GM23338 (cell line): ENCODE measurements at regions not wholly inside any gene's neighbourhood (a gene's known extent, or its start where the extent isn't known, plus 50 kb on each side); places are given as distances from the start of the nearest gene placed in this dataset.
"Not testable (repeated sequence)": the region's sequence is repeated elsewhere in the genome, so short reads cannot be mapped to it uniquely, and the experiment has no call there.

ENCODE experiments used
- POLR2AphosphoS5 ChIP-seq: IDR thresholded peaks from 2 replicates; pipeline ENCODE4 v1.6.1; 2016; ENCODE audit warnings: antibody characterized with exemption, low read depth
- TF ChIP-seq, protein P1 (sequence below), 2 experiments: fragments of 200-600 bp in 1 of 2; sonication (generic) in 1 of 2; conservative IDR thresholded peaks; 2 replicates each; pipeline versions ENCODE4 v1.5.1 to v1.6.1; 2016 to 2017; ENCODE audit warnings: antibody characterized with exemption in 2 of 2, low read depth in 2 of 2, mild to moderate bottlenecking in 2 of 2, moderate library complexity in 1 of 2

GRCh38 chr2:87603418-87604278, 144.2 kb upstream of the PLGLB2 start:
- TF ChIP-seq, protein P1, sequence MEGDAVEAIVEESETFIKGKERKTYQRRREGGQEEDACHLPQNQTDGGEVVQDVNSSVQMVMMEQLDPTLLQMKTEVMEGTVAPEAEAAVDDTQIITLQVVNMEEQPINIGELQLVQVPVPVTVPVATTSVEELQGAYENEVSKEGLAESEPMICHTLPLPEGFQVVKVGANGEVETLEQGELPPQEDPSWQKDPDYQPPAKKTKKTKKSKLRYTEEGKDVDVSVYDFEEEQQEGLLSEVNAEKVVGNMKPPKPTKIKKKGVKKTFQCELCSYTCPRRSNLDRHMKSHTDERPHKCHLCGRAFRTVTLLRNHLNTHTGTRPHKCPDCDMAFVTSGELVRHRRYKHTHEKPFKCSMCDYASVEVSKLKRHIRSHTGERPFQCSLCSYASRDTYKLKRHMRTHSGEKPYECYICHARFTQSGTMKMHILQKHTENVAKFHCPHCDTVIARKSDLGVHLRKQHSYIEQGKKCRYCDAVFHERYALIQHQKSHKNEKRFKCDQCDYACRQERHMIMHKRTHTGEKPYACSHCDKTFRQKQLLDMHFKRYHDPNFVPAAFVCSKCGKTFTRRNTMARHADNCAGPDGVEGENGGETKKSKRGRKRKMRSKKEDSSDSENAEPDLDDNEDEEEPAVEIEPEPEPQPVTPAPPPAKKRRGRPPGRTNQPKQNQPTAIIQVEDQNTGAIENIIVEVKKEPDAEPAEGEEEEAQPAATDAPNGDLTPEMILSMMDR (conservative IDR thresholded peaks at IDR 0.05; ENCODE audit: low read depth in 2 of 2), result not testable (repeated sequence)
- TF ChIP-seq POLR2AphosphoS5, result not testable (repeated sequence)
